ENCODE measurements at regions not wholly inside any gene's neighbourhood (a gene's known extent, or its start where the extent isn't known, plus 50 kb on each side); places are given as distances from the start of the nearest gene placed in this dataset.

DNA sequence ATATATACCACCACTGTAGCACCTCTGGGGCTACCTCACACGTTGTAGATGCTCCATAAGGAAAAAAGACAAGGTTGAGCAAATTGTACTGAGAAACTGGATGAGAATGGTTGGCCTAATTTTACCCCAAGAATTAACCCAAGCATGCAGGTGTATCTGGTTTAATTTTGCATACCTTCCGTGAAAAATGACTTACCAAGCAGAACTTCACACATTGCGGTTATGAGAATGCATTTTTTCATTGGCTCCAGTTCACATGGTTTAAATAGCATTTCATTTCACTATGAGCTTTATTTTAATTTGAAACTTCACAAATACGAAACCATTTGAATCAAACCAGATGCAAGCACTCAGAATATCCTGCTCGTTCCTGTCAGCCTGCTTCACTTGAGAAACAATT is 512.2 kb downstream of the LTN1 start:
- TF ChIP-seq, protein P1, sequence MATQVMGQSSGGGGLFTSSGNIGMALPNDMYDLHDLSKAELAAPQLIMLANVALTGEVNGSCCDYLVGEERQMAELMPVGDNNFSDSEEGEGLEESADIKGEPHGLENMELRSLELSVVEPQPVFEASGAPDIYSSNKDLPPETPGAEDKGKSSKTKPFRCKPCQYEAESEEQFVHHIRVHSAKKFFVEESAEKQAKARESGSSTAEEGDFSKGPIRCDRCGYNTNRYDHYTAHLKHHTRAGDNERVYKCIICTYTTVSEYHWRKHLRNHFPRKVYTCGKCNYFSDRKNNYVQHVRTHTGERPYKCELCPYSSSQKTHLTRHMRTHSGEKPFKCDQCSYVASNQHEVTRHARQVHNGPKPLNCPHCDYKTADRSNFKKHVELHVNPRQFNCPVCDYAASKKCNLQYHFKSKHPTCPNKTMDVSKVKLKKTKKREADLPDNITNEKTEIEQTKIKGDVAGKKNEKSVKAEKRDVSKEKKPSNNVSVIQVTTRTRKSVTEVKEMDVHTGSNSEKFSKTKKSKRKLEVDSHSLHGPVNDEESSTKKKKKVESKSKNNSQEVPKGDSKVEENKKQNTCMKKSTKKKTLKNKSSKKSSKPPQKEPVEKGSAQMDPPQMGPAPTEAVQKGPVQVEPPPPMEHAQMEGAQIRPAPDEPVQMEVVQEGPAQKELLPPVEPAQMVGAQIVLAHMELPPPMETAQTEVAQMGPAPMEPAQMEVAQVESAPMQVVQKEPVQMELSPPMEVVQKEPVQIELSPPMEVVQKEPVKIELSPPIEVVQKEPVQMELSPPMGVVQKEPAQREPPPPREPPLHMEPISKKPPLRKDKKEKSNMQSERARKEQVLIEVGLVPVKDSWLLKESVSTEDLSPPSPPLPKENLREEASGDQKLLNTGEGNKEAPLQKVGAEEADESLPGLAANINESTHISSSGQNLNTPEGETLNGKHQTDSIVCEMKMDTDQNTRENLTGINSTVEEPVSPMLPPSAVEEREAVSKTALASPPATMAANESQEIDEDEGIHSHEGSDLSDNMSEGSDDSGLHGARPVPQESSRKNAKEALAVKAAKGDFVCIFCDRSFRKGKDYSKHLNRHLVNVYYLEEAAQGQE (IDR thresholded peaks at IDR 0.05; ENCODE audit: insufficient read depth in 1 of 2, low read depth in 2 of 2, low read length in 1 of 2), result no peak
- TF ChIP-seq, protein P2, sequence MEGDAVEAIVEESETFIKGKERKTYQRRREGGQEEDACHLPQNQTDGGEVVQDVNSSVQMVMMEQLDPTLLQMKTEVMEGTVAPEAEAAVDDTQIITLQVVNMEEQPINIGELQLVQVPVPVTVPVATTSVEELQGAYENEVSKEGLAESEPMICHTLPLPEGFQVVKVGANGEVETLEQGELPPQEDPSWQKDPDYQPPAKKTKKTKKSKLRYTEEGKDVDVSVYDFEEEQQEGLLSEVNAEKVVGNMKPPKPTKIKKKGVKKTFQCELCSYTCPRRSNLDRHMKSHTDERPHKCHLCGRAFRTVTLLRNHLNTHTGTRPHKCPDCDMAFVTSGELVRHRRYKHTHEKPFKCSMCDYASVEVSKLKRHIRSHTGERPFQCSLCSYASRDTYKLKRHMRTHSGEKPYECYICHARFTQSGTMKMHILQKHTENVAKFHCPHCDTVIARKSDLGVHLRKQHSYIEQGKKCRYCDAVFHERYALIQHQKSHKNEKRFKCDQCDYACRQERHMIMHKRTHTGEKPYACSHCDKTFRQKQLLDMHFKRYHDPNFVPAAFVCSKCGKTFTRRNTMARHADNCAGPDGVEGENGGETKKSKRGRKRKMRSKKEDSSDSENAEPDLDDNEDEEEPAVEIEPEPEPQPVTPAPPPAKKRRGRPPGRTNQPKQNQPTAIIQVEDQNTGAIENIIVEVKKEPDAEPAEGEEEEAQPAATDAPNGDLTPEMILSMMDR (IDR thresholded peaks at IDR 0.05), result no peak
- TF ChIP-seq POLR2AphosphoS5 (IDR thresholded peaks at IDR 0.05; ENCODE audit: low read depth, low read length) (no peak), SIN3A (IDR thresholded peaks at IDR 0.05; ENCODE audit: borderline replicate concordance, insufficient read depth, low read depth, low read length) (no peak)
